IMR-90 (cell line): ENCODE measurements at regions not wholly inside any gene's neighbourhood (a gene's known extent, or its start where the extent isn't known, plus 50 kb on each side); places are given as distances from the start of the nearest gene placed in this dataset.

Experiments used
- ATAC-seq: fragments of 200-7000 bp; cut with Tn5 transposase; 2 replicates; pipeline ENCODE4 v1.9.1; 2020; ENCODE audit warnings: low read depth, mild to moderate bottlenecking, moderate library complexity
- BruUV-seq: library from RNA; stranded (reverse); fragments of 400-500 nt; replicated peaks from 2 replicates; lab custom pipeline; 2021; lab: Mats Ljungman, UMichigan
- CTCF ChIA-PET: fragments of 300-600 bp; formaldehyde crosslinking; extraction: SDS; loops from one replicate; lab custom pipeline; 2021; ENCODE audit warnings: antibody characterized with exemption; lab: Yijun Ruan, JAX
- POLR2A ChIA-PET: fragments of 300-600 bp; sonication (Branson Sonifier 250); formaldehyde crosslinking; loops from one replicate; lab custom pipeline; 2022; ENCODE audit warnings: antibody characterized with exemption; ENCODE audit not compliant: unreplicated experiment; lab: Charles Lee
- DNase-seq: peaks from one replicate; pipeline ENCODE4 v3.0.0; 2013
- H2AFZ ChIP-seq: replicated peaks from 2 replicates; pipeline ENCODE3; 2013; ENCODE audit warnings: low read length, mild to moderate bottlenecking; ENCODE audit not compliant: poor library complexity
- H2AK5ac ChIP-seq: 2 replicates; pipeline ENCODE4 v1.6.1; 2013; ENCODE audit warnings: low read depth, low read length, inconsistent platforms
- H2AK9ac ChIP-seq: replicated peaks from 2 replicates; pipeline ENCODE3; 2013; ENCODE audit warnings: mild to moderate bottlenecking, low read depth, low read length, moderate library complexity; ENCODE audit not compliant: poor library complexity
- H2BK120ac ChIP-seq: 2 replicates; pipeline ENCODE4 v1.6.1; 2013; ENCODE audit warnings: low read depth, low read length, inconsistent platforms
- H2BK15ac ChIP-seq: 3 replicates; pipeline ENCODE4 v1.6.1; 2013; ENCODE audit warnings: low read depth, low read length, inconsistent platforms
- H2BK20ac ChIP-seq: 2 replicates; pipeline ENCODE4 v1.6.1; 2013; ENCODE audit warnings: low read depth, mild to moderate bottlenecking, inconsistent platforms, low read length, moderate library complexity
- H2BK5ac ChIP-seq: 2 replicates; pipeline ENCODE4 v1.6.1; 2013; ENCODE audit warnings: mild to moderate bottlenecking, low read depth, low read length, inconsistent platforms; ENCODE audit not compliant: poor library complexity, severe bottlenecking
- H3K14ac ChIP-seq: replicated peaks from 2 replicates; pipeline ENCODE4 v1.6.1; 2013; ENCODE audit warnings: low read depth, low read length, inconsistent platforms
- H3K18ac ChIP-seq: 2 replicates; pipeline ENCODE4 v1.6.1; 2013; ENCODE audit warnings: low read depth, low read length, control low read depth
- H3K23ac ChIP-seq: 2 replicates; pipeline ENCODE4 v1.6.1; 2013; ENCODE audit warnings: low read depth, low read length, inconsistent platforms
- H3K27ac ChIP-seq: 2 replicates; pipeline ENCODE4 v1.5.1; 2013; ENCODE audit warnings: mild to moderate bottlenecking, control low read depth, low read length; ENCODE audit not compliant: insufficient read depth
- H3K27me3 ChIP-seq: 2 replicates; pipeline ENCODE4 v1.6.1; 2013; ENCODE audit warnings: low read length; ENCODE audit not compliant: control insufficient read depth, insufficient read depth
- H3K36me3 ChIP-seq: 2 replicates; pipeline ENCODE4 v1.6.1; 2013; ENCODE audit warnings: low read length, mixed read lengths; ENCODE audit not compliant: control insufficient read depth, insufficient read depth
- H3K4ac ChIP-seq: 2 replicates; pipeline ENCODE4 v1.6.1; 2013; ENCODE audit warnings: low read depth, low read length, inconsistent platforms
- H3K4me1 ChIP-seq: 2 replicates; pipeline ENCODE4 v1.6.1; 2013; ENCODE audit warnings: low read length, mixed read lengths; ENCODE audit not compliant: control insufficient read depth, insufficient read depth
- H3K4me2 ChIP-seq: 2 replicates; pipeline ENCODE4 v1.6.1; 2013; ENCODE audit warnings: low read depth, mild to moderate bottlenecking, control low read depth, low read length, moderate library complexity
- H3K4me3 ChIP-seq: 2 replicates; pipeline ENCODE4 v1.5.1; 2013; ENCODE audit warnings: low read depth, mild to moderate bottlenecking, control low read depth, low read length, moderate library complexity; ENCODE audit not compliant: insufficient read depth
- H3K56ac ChIP-seq: 2 replicates; pipeline ENCODE4 v1.6.1; 2013; ENCODE audit warnings: low read length, inconsistent platforms; ENCODE audit not compliant: insufficient read depth; ENCODE audit errors: extremely low read depth
- H3K79me1 ChIP-seq, 2 experiments: 2 replicates each; pipeline ENCODE4 v1.6.1; 2013; ENCODE audit warnings: low read length in 2 of 2, inconsistent platforms in 1 of 2, low read depth in 1 of 2
- H3K9ac ChIP-seq: 2 replicates; pipeline ENCODE4 v1.6.1; 2013; ENCODE audit warnings: low read depth, low read length, control low read depth
- H3K9me1 ChIP-seq: 2 replicates; pipeline ENCODE4 v1.6.1; 2013; ENCODE audit warnings: low read length, inconsistent platforms; ENCODE audit not compliant: insufficient read depth
- H3K9me3 ChIP-seq: 2 replicates; pipeline ENCODE4 v1.6.1; 2013; ENCODE audit warnings: low read length; ENCODE audit not compliant: control insufficient read depth, insufficient read depth
- H4K20me1 ChIP-seq: 2 replicates; pipeline ENCODE4 v1.6.1; 2013; ENCODE audit warnings: low read length, inconsistent platforms; ENCODE audit not compliant: insufficient read depth
- H4K5ac ChIP-seq: 2 replicates; pipeline ENCODE4 v1.6.1; 2013; ENCODE audit warnings: mild to moderate bottlenecking, low read depth, low read length, control low read depth
- H4K8ac ChIP-seq, 2 experiments: 2 replicates each; pipeline ENCODE4 v1.6.1; 2013; ENCODE audit warnings: low read depth in 2 of 2, low read length in 2 of 2, control low read depth in 1 of 2, inconsistent platforms in 1 of 2
- H4K91ac ChIP-seq: 2 replicates; pipeline ENCODE4 v1.6.1; 2013; ENCODE audit warnings: low read depth, low read length, inconsistent platforms; ENCODE audit not compliant: insufficient read depth
- BHLHE40 ChIP-seq: fragments of 150-350 bp; IDR thresholded peaks from 2 replicates; pipeline ENCODE4 v1.6.1; 2016; ENCODE audit warnings: mild to moderate bottlenecking, low read depth, low read length
- CEBPB ChIP-seq: IDR thresholded peaks from 2 replicates; pipeline ENCODE4 v1.6.1; 2012; ENCODE audit warnings: low read depth, low read length, improper control_type of control experiment
- CHD1 ChIP-seq: IDR thresholded peaks from 2 replicates; pipeline ENCODE4 v1.6.1; 2012; ENCODE audit warnings: low read depth, low read length, improper control_type of control experiment
- CTCF ChIP-seq: conservative IDR thresholded peaks from 2 replicates; pipeline ENCODE4 v1.5.1; 2012; ENCODE audit warnings: mild to moderate bottlenecking, low read depth, low read length, improper control_type of control experiment
- ELK1 ChIP-seq: fragments of 150-350 bp; IDR thresholded peaks from 2 replicates; pipeline ENCODE4 v1.6.1; 2016; ENCODE audit warnings: low read depth, mild to moderate bottlenecking, low read length, moderate library complexity, borderline replicate concordance
- FOS ChIP-seq: fragments of 150-350 bp; IDR thresholded peaks from 2 replicates; pipeline ENCODE4 v1.6.1; 2016; ENCODE audit warnings: low read depth, low read length
- MAFK ChIP-seq: IDR thresholded peaks from 2 replicates; pipeline ENCODE4 v1.6.1; 2012; ENCODE audit warnings: low read depth, low read length, improper control_type of control experiment
- MAZ ChIP-seq: IDR thresholded peaks from 2 replicates; pipeline ENCODE4 v1.6.1; 2012; ENCODE audit warnings: low read depth, mild to moderate bottlenecking, low read length, improper control_type of control experiment, moderate library complexity, borderline replicate concordance
- MXI1 ChIP-seq: IDR thresholded peaks from 2 replicates; pipeline ENCODE4 v1.6.1; 2012; ENCODE audit warnings: low read depth, mild to moderate bottlenecking, low read length, moderate library complexity, borderline replicate concordance
- NFE2L2 ChIP-seq: fragments of 150-350 bp; IDR thresholded peaks from 2 replicates; pipeline ENCODE4 v1.6.1; 2016; ENCODE audit warnings: low read depth, mild to moderate bottlenecking, low read length
- POLR2A ChIP-seq: IDR thresholded peaks from 2 replicates; pipeline ENCODE4 v1.6.1; 2012; ENCODE audit warnings: mild to moderate bottlenecking, low read depth, low read length
- RAD21 ChIP-seq: IDR thresholded peaks from 2 replicates; pipeline ENCODE4 v1.6.1; 2012; ENCODE audit warnings: low read length, improper control_type of control experiment
- RCOR1 ChIP-seq: IDR thresholded peaks from 2 replicates; pipeline ENCODE4 v1.6.1; 2012; ENCODE audit warnings: mild to moderate bottlenecking, low read length, improper control_type of control experiment; ENCODE audit not compliant: insufficient replicate concordance
- RFX5 ChIP-seq: IDR thresholded peaks from 2 replicates; pipeline ENCODE4 v1.8.0; 2012; ENCODE audit warnings: low read depth, mild to moderate bottlenecking, low read length, moderate library complexity
- SMC3 ChIP-seq: fragments of 150-350 bp; IDR thresholded peaks from 2 replicates; pipeline ENCODE4 v1.6.1; 2016; ENCODE audit warnings: low read depth, mild to moderate bottlenecking, antibody characterized with exemption, low read length, moderate library complexity
- USF2 ChIP-seq: fragments of 150-350 bp; IDR thresholded peaks from 2 replicates; pipeline ENCODE4 v1.6.1; 2017; ENCODE audit warnings: mild to moderate bottlenecking, antibody characterized with exemption, low read length, low read depth
- WGBS, 2 experiments: methylation state at CpG; one replicate each; pipeline versions ENCODE4 v1.1.5 to v1.1.7; 2013; ENCODE audit warnings: missing lambda C conversion rate in 2 of 2; ENCODE audit not compliant: insufficient read length in 1 of 2; ENCODE audit errors: extremely low coverage in 2 of 2; 5-methylcytosine and 5-hydroxymethylcytosine counted together
- dilution Hi-C: fragments of 300-500 bp; cut with HindIII; formaldehyde crosslinking; loops from one replicate; pipeline ENCODE4 v1.14.3; 2018; ENCODE audit warnings: low sequenced_read_pairs; ENCODE audit not compliant: unreplicated experiment
- in situ Hi-C: fragments of 300-500 bp; cut with MboI; formaldehyde crosslinking; loops from 3 replicates; pipeline ENCODE4 v1.14.3; 2019; ENCODE audit warnings: low sequenced_read_pairs, inconsistent platforms, mixed read lengths
- intact Hi-C: fragments of 100-400 bp; cut with micrococcal nuclease; formaldehyde crosslinking; loops from 2 replicates; pipeline ENCODE4 v1.10.0; 2022

- CTCF ChIA-PET = no interaction called here
- H3K9ac ChIP-seq = no peak overlapping the region
- no peaks in the 10 kb centered on the region for H3K27me3 ChIP-seq
- TF ChIP-seq RFX5 (no peak), ELK1 (no peak), NFE2L2 (no peak), FOS (no peak), MXI1 (no peak), RCOR1 (no peak), SMC3 (no peak), POLR2A (no peak), USF2 (no peak), MAZ (no peak), CEBPB (no peak), BHLHE40 (no peak), MAFK (no peak), CTCF (no peak), RAD21 (no peak), CHD1 (no peak)
- H3K9me3 ChIP-seq = 0 out of 2 replicates have a peak, but pooled peaks cover 3% of the 10 kb centered on the region
- no peak overlapping the region for H3K4me3 ChIP-seq
- no peak overlapping the region for H4K5ac ChIP-seq
- POLR2A ChIA-PET = no interaction called here
- no peak overlapping the region for H3K4ac ChIP-seq
- H3K23ac ChIP-seq = no peak overlapping the region
- H3K56ac ChIP-seq = no peak overlapping the region
- no peaks in the 10 kb centered on the region for H4K20me1 ChIP-seq
- no peak overlapping the region for H4K8ac ChIP-seq
- no peak overlapping the region for H2BK120ac ChIP-seq
- no peak overlapping the region for H3K14ac ChIP-seq
- H4K91ac ChIP-seq = no peak overlapping the region
- no peak overlapping the region for H3K18ac ChIP-seq
- no peak overlapping the region for H2BK15ac ChIP-seq
- no peaks in the 10 kb centered on the region for H3K9me1 ChIP-seq
- H2AFZ ChIP-seq = no peak overlapping the region
- no peaks in the 10 kb centered on the region for H3K79me1 ChIP-seq
- H2BK20ac ChIP-seq = no peak overlapping the region
- DNase-seq (no peak), ATAC-seq (no peak)
- H3K4me1 ChIP-seq = no peaks in the 10 kb centered on the region
- intact Hi-C loops = no loop called here
- no peak overlapping the region for H3K4me2 ChIP-seq
- H2BK5ac ChIP-seq = no peak overlapping the region
- in situ Hi-C loops = no loop called here
- no peaks in the 10 kb centered on the region for H3K36me3 ChIP-seq
- no peak overlapping the region for H3K27ac ChIP-seq
- no peak overlapping the region for H2AK5ac ChIP-seq
- BruUV-seq = no TSS peak
- WGBS, 2 experiments = no CpG with 5 or more reads among the region's 2 CpGs
- dilution Hi-C loops = no loop called here
- no peak overlapping the region for H2AK9ac ChIP-seq
Measured at GRCh38 chrX:121851033-121851432, 803.6 kb downstream of the GLUD2 start.
